Liver (tissue), 8 donors: ENCODE measurements at regions not wholly inside any gene's neighbourhood (a gene's known extent, or its start where the extent isn't known, plus 50 kb on each side); places are given as distances from the start of the nearest gene placed in this dataset.

Experiments used
- DNase-seq: peaks from one replicate; pipeline ENCODE4 v3.0.0-alpha.2; 2017; ENCODE audit warnings: low spot score
- H3K27ac ChIP-seq, 2 donors: one replicate each; pipeline ENCODE4 v1.7.0; 2013; ENCODE audit warnings: inconsistent platforms in 2 of 2, low read length in 2 of 2, control low read depth in 1 of 2, low read depth in 1 of 2, mild to moderate bottlenecking in 1 of 2
- H3K27me3 ChIP-seq, 4 donors: one replicate each; pipeline versions ENCODE4 v1.6.1 to v1.7.0; 2013; ENCODE audit warnings: low read length in 3 of 4, inconsistent platforms in 1 of 4, mild to moderate bottlenecking in 1 of 4, moderate library complexity in 1 of 4; ENCODE audit not compliant: control insufficient read depth in 4 of 4, insufficient read depth in 4 of 4
- H3K36me3 ChIP-seq, 4 donors: one replicate each; pipeline versions ENCODE4 v1.6.1 to v1.7.0; 2013; ENCODE audit warnings: low read length in 3 of 4, mild to moderate bottlenecking in 3 of 4, low read depth in 1 of 4, moderate library complexity in 1 of 4; ENCODE audit not compliant: control insufficient read depth in 4 of 4, insufficient read depth in 3 of 4
- H3K4me1 ChIP-seq, 4 donors: one replicate each; pipeline versions ENCODE4 v1.6.1 to v1.7.0; 2013; ENCODE audit warnings: low read length in 3 of 4, mild to moderate bottlenecking in 3 of 4, moderate library complexity in 1 of 4; ENCODE audit not compliant: control insufficient read depth in 4 of 4, insufficient read depth in 4 of 4
- H3K4me3 ChIP-seq, 3 donors: one replicate each; pipeline versions ENCODE4 v1.6.1 to v1.7.0; 2013; ENCODE audit warnings: low read length in 3 of 3, control low read depth in 1 of 3, low read depth in 1 of 3, mild to moderate bottlenecking in 1 of 3
- H3K9ac ChIP-seq, 2 donors: one replicate each; pipeline ENCODE4 v1.7.0; 2013; ENCODE audit warnings: low read length in 2 of 2, mild to moderate bottlenecking in 2 of 2, moderate library complexity in 2 of 2, control low read depth in 1 of 2, low read depth in 1 of 2
- H3K9me3 ChIP-seq, 4 donors: one replicate each; pipeline versions ENCODE4 v1.6.1 to v1.7.0; 2013; ENCODE audit warnings: low read length in 3 of 4; ENCODE audit not compliant: control insufficient read depth in 4 of 4
- CTCF ChIP-seq: fragments of 150-350 bp; IDR thresholded peaks from 2 replicates; pipeline ENCODE4 v1.5.1; 2017; ENCODE audit warnings: improper control_type of control experiment, low read depth, low read length; ENCODE audit not compliant: missing input control
- FOXA1 ChIP-seq: IDR thresholded peaks from 2 replicates; pipeline ENCODE4 v1.6.1; 2016; ENCODE audit warnings: antibody characterized with exemption
- FOXA2 ChIP-seq: IDR thresholded peaks from 2 replicates; pipeline ENCODE4 v1.6.1; 2016; ENCODE audit warnings: antibody characterized with exemption
- GABPA ChIP-seq, 2 donors: IDR thresholded peaks in 1 of 2; conservative IDR thresholded peaks in 1 of 2; 2 replicates each; pipeline ENCODE4 v1.6.1; 2016; ENCODE audit warnings: antibody characterized with exemption in 2 of 2, mild to moderate bottlenecking in 1 of 2, moderate library complexity in 1 of 2
- HNF4A ChIP-seq, 2 donors: conservative IDR thresholded peaks; 2 replicates each; pipeline ENCODE4 v1.6.1; 2016; ENCODE audit warnings: antibody characterized with exemption in 2 of 2, mild to moderate bottlenecking in 2 of 2
- HNF4G ChIP-seq: IDR thresholded peaks from 2 replicates; pipeline ENCODE4 v1.6.1; 2016; ENCODE audit warnings: antibody characterized with exemption
- JUND ChIP-seq, 2 donors: IDR thresholded peaks; 2 replicates each; pipeline ENCODE4 v1.6.1; 2016; ENCODE audit warnings: antibody characterized with exemption in 2 of 2
- MAX ChIP-seq: IDR thresholded peaks from 2 replicates; pipeline ENCODE4 v1.6.1; 2016; ENCODE audit warnings: antibody characterized with exemption
- NR2F2 ChIP-seq: IDR thresholded peaks from 2 replicates; pipeline ENCODE4 v1.6.1; 2016; ENCODE audit warnings: antibody characterized with exemption
- RAD21 ChIP-seq, 2 donors: IDR thresholded peaks; 2 replicates each; pipeline ENCODE4 v1.6.1; 2016; ENCODE audit warnings: antibody characterized with exemption in 2 of 2, mild to moderate bottlenecking in 2 of 2
- SP1 ChIP-seq: IDR thresholded peaks from 2 replicates; pipeline ENCODE4 v1.6.1; 2018; ENCODE audit warnings: antibody characterized with exemption, mild to moderate bottlenecking
- TAF1 ChIP-seq: conservative IDR thresholded peaks from 2 replicates; pipeline ENCODE4 v1.6.1; 2016; ENCODE audit warnings: antibody characterized with exemption, mild to moderate bottlenecking
- ZBTB33 ChIP-seq: IDR thresholded peaks from 2 replicates; pipeline ENCODE4 v1.6.1; 2016; ENCODE audit warnings: antibody characterized with exemption
- WGBS: extraction: QIAGEN DNeasy Blood & Tissue Kit; methylation state at CpG from one replicate; pipeline ENCODE4 v1.1.7; 2013; 5-methylcytosine and 5-hydroxymethylcytosine counted together
- donor health status: healthy.
- donor health status: healthy.
- donor health status: healthy.
- donor health status: healthy.
- donor health status: healthy.

GRCh38 chr4:177064116-177064515 lies 245.6 kb upstream of the NEIL3 start:
- Histone ChIP-seq H3K9ac (no peak overlapping the region), H3K4me3 (no peak overlapping the region), H3K27me3 (no peaks in the 10 kb centered on the region), H3K27ac (no peak overlapping the region), H3K4me1 (no peaks in the 10 kb centered on the region), H3K36me3 (no peaks in the 10 kb centered on the region), H3K9me3 (no peaks in the 10 kb centered on the region)
- DNase-seq = no peak
- 73% methylated on average over 2 of the region's 2 CpGs for WGBS
- TF ChIP-seq MAX (no peak), ZBTB33 (no peak), NR2F2 (no peak), HNF4G (no peak), CTCF (no peak), HNF4A (conservative IDR thresholded peaks at IDR 0.05) (no peak)

GRCh38 chr4:177064729-177065394 lies 244.8 kb upstream of the NEIL3 start:
- Histone ChIP-seq H3K27me3 (no peaks in the 10 kb centered on the region), H3K4me3 (no peak overlapping the region), H3K9me3 (no peaks in the 10 kb centered on the region), H3K27ac (no peak overlapping the region), H3K36me3 (no peaks in the 10 kb centered on the region), H3K4me1 (no peaks in the 10 kb centered on the region), H3K9ac (no peak overlapping the region)
- TF ChIP-seq FOXA2 = no peak
- no peak for TF ChIP-seq FOXA1
- no peak for TF ChIP-seq SP1
- TF ChIP-seq HNF4G = no peak
- 78% methylated on average over 5 of the region's 5 CpGs for WGBS
- no peak for DNase-seq

GRCh38 chr4:177066746-177067145 lies 242.9 kb upstream of the NEIL3 start:
- WGBS = 22% methylated on average over 1 of the region's 1 CpG

More at GRCh38 chr4:177066746-177067145, 242.9 kb upstream of the NEIL3 start:
- no peaks in the 10 kb centered on the region for H3K36me3 ChIP-seq
- H3K9ac ChIP-seq = no peak overlapping the region
- H3K27ac ChIP-seq = no peak overlapping the region
- TF ChIP-seq JUND (IDR thresholded peaks at IDR 0.05) (no peak), CTCF (no peak), NR2F2 (no peak), HNF4A (conservative IDR thresholded peaks at IDR 0.05) (no peak), GABPA (IDR thresholded peaks at IDR 0.05 in 1 of 2, conservative IDR thresholded peaks at IDR 0.05 in 1 of 2) (no peak), MAX (no peak), FOXA1 (no peak), ZBTB33 (no peak), RAD21 (IDR thresholded peaks at IDR 0.05) (no peak), HNF4G (no peak), TAF1 (no peak), FOXA2 (no peak)
- no peak overlapping the region for H3K4me3 ChIP-seq
- no peak for DNase-seq
- H3K9me3 ChIP-seq = no peaks in the 10 kb centered on the region
- no peaks in the 10 kb centered on the region for H3K27me3 ChIP-seq
- H3K4me1 ChIP-seq = no peaks in the 10 kb centered on the region
